Stimulated activated naive CD8-positive, alpha-beta T cell treated with anti-CD3 and anti-CD28 coated beads, Interleukin-15, Interleukin-2, amounts not matched to agents 100 ng/mL and 50 ng/mL, for 24 hours (primary cell): ENCODE measurements at regions not wholly inside any gene's neighbourhood (a gene's known extent, or its start where the extent isn't known, plus 50 kb on each side); places are given as distances from the start of the nearest gene placed in this dataset.

Source experiments
- H3K27ac Mint-ChIP-seq: one replicate; pipeline ENCODE4 v1.8.0; 2021; ENCODE audit warnings: mild to moderate bottlenecking, mixed read lengths
- H3K27me3 Mint-ChIP-seq: one replicate; pipeline ENCODE4 v1.8.0; 2021; ENCODE audit warnings: mixed read lengths
- H3K36me3 Mint-ChIP-seq: one replicate; pipeline ENCODE4 v1.8.0; 2021; ENCODE audit warnings: low read depth, mixed read lengths
- H3K4me1 Mint-ChIP-seq: one replicate; pipeline ENCODE4 v1.8.0; 2021; ENCODE audit warnings: low read depth, mixed read lengths
- H3K4me3 Mint-ChIP-seq: one replicate; pipeline ENCODE4 v1.8.0; 2021; ENCODE audit warnings: mild to moderate bottlenecking, mixed read lengths
- H3K9me3 Mint-ChIP-seq: one replicate; pipeline ENCODE4 v1.8.0; 2021; ENCODE audit warnings: mixed read lengths

- Mint-ChIP-seq H3K27ac (no peak overlapping the region), H3K4me3 (no peak overlapping the region), H3K9me3 (peaks cover 18% of the 10 kb centered on the region), H3K27me3 (no peaks in the 10 kb centered on the region), H3K36me3 (peaks cover 9% of the 10 kb centered on the region), H3K4me1 (peaks cover 42% of the 10 kb centered on the region)
These were observed 160.2 kb upstream of the RBPJ start for GRCh38 chr4:26160591-26160990.

GRCh38 chr4:26161030-26161824 lies 159.6 kb upstream of the RBPJ start:
- Mint-ChIP-seq H3K4me1 (peaks cover 37% of the 10 kb centered on the region), H3K9me3 (peaks cover 18% of the 10 kb centered on the region), H3K27me3 (no peaks in the 10 kb centered on the region), H3K4me3 (no peak overlapping the region), H3K27ac (no peak overlapping the region), H3K36me3 (peaks cover 9% of the 10 kb centered on the region)

- Mint-ChIP-seq H3K36me3 (peaks cover 9% of the 10 kb centered on the region), H3K4me1 (peaks cover 35% of the 10 kb centered on the region), H3K4me3 (no peak overlapping the region), H3K27me3 (no peaks in the 10 kb centered on the region), H3K9me3 (peaks cover 18% of the 10 kb centered on the region), H3K27ac (no peak overlapping the region)
These were observed 158.7 kb upstream of the RBPJ start for GRCh38 chr4:26162101-26162500.

GRCh38 chr4:26163425-26164362 lies 157.1 kb upstream of the RBPJ start:
- H3K27me3 Mint-ChIP-seq, result no peaks in the 10 kb centered on the region
- H3K4me3 Mint-ChIP-seq, result no peak overlapping the region
- peaks cover 20% of the 10 kb centered on the region for H3K4me1 Mint-ChIP-seq
- no peak overlapping the region for H3K27ac Mint-ChIP-seq
- H3K9me3 Mint-ChIP-seq, result peaks cover 14% of the 10 kb centered on the region
- H3K36me3 Mint-ChIP-seq, result peaks cover 7% of the 10 kb centered on the region

- H3K9me3 Mint-ChIP-seq, result no peaks in the 10 kb centered on the region
- H3K4me3 Mint-ChIP-seq, result no peak overlapping the region
- no peak overlapping the region for H3K27ac Mint-ChIP-seq
- no peaks in the 10 kb centered on the region for H3K36me3 Mint-ChIP-seq
- peaks cover 3% of the 10 kb centered on the region for H3K27me3 Mint-ChIP-seq
- peaks cover 25% of the 10 kb centered on the region for H3K4me1 Mint-ChIP-seq
These were observed 149.3 kb upstream of the RBPJ start for GRCh38 chr4:26171501-26171900.

GRCh38 chr4:26171941-26172340 lies 148.9 kb upstream of the RBPJ start:
- H3K9me3 Mint-ChIP-seq, result no peaks in the 10 kb centered on the region
- H3K27ac Mint-ChIP-seq, result no peak overlapping the region
- no peaks in the 10 kb centered on the region for H3K36me3 Mint-ChIP-seq
- H3K4me1 Mint-ChIP-seq, result peaks cover 25% of the 10 kb centered on the region
- no peak overlapping the region for H3K4me3 Mint-ChIP-seq
- H3K27me3 Mint-ChIP-seq, result peaks cover 3% of the 10 kb centered on the region

GRCh38 chr4:26173619-26174018 lies 147.2 kb upstream of the RBPJ start:
- Mint-ChIP-seq H3K27me3 (peaks cover 3% of the 10 kb centered on the region), H3K9me3 (no peaks in the 10 kb centered on the region), H3K4me1 (peaks cover 25% of the 10 kb centered on the region), H3K36me3 (no peaks in the 10 kb centered on the region), H3K27ac (no peak overlapping the region), H3K4me3 (no peak overlapping the region)

- no peak overlapping the region for H3K4me3 Mint-ChIP-seq
- no peaks in the 10 kb centered on the region for H3K36me3 Mint-ChIP-seq
- no peaks in the 10 kb centered on the region for H3K9me3 Mint-ChIP-seq
- no peak overlapping the region for H3K27ac Mint-ChIP-seq
- peaks cover 27% of the 10 kb centered on the region for H3K4me1 Mint-ChIP-seq
- H3K27me3 Mint-ChIP-seq, result peaks cover 3% of the 10 kb centered on the region
These were observed 146.8 kb upstream of the RBPJ start for GRCh38 chr4:26174027-26174426.

GRCh38 chr4:26175006-26175786 lies 145.6 kb upstream of the RBPJ start:
- peak overlapping the region; percentile 17 for H3K4me3 Mint-ChIP-seq
- peak overlapping the region; percentile 83 for H3K27ac Mint-ChIP-seq
- no peaks in the 10 kb centered on the region for H3K9me3 Mint-ChIP-seq
- H3K36me3 Mint-ChIP-seq, result no peaks in the 10 kb centered on the region
- peaks cover 36% of the 10 kb centered on the region for H3K4me1 Mint-ChIP-seq
- H3K27me3 Mint-ChIP-seq, result peaks cover 3% of the 10 kb centered on the region

GRCh38 chr4:26175905-26176470 lies 144.8 kb upstream of the RBPJ start:
- H3K4me3 Mint-ChIP-seq, result no peak overlapping the region
- peak overlapping the region; percentile 18 for H3K27ac Mint-ChIP-seq
- peaks cover 36% of the 10 kb centered on the region for H3K4me1 Mint-ChIP-seq
- H3K27me3 Mint-ChIP-seq, result peaks cover 3% of the 10 kb centered on the region
- H3K9me3 Mint-ChIP-seq, result no peaks in the 10 kb centered on the region
- no peaks in the 10 kb centered on the region for H3K36me3 Mint-ChIP-seq

- peaks cover 3% of the 10 kb centered on the region for H3K27me3 Mint-ChIP-seq
- no peaks in the 10 kb centered on the region for H3K36me3 Mint-ChIP-seq
- H3K9me3 Mint-ChIP-seq, result no peaks in the 10 kb centered on the region
- H3K4me1 Mint-ChIP-seq, result peaks cover 36% of the 10 kb centered on the region
- H3K27ac Mint-ChIP-seq, result peak overlapping the region; percentile 29
- no peak overlapping the region for H3K4me3 Mint-ChIP-seq
These were observed 144.1 kb upstream of the RBPJ start for GRCh38 chr4:26176598-26177149.

GRCh38 chr4:26178854-26179253 lies 142.0 kb upstream of the RBPJ start:
- Mint-ChIP-seq H3K27ac (peak overlapping the region; percentile 74), H3K9me3 (no peaks in the 10 kb centered on the region), H3K36me3 (no peaks in the 10 kb centered on the region), H3K4me1 (peaks cover 32% of the 10 kb centered on the region), H3K4me3 (no peak overlapping the region), H3K27me3 (peaks cover 3% of the 10 kb centered on the region)

GRCh38 chr4:26179316-26179760 lies 141.5 kb upstream of the RBPJ start:
- Mint-ChIP-seq H3K9me3 (no peaks in the 10 kb centered on the region), H3K27ac (peak overlapping the region; percentile 74), H3K4me3 (no peak overlapping the region), H3K27me3 (no peaks in the 10 kb centered on the region), H3K36me3 (no peaks in the 10 kb centered on the region), H3K4me1 (peaks cover 28% of the 10 kb centered on the region)

GRCh38 chr4:26181616-26182015 lies 139.2 kb upstream of the RBPJ start:
- no peak overlapping the region for H3K27ac Mint-ChIP-seq
- H3K4me1 Mint-ChIP-seq, result peaks cover 14% of the 10 kb centered on the region
- no peak overlapping the region for H3K4me3 Mint-ChIP-seq
- no peaks in the 10 kb centered on the region for H3K9me3 Mint-ChIP-seq
- no peaks in the 10 kb centered on the region for H3K36me3 Mint-ChIP-seq
- no peaks in the 10 kb centered on the region for H3K27me3 Mint-ChIP-seq
